ENCODE measurements at regions not wholly inside any gene's neighbourhood (a gene's known extent, or its start where the extent isn't known, plus 50 kb on each side); places are given as distances from the start of the nearest gene placed in this dataset.

- TF ChIP-seq POLR2A (IDR thresholded peaks at IDR 0.05) (no peak), CTCF (IDR thresholded peaks at IDR 0.05) (no peak), POLR2AphosphoS5 (IDR thresholded peaks at IDR 0.05) (no peak)
Observed at GRCh38 chrX:23201706-23202105, 132.9 kb upstream of the PTCHD1 start.

Data from prostate gland (tissue), 2 donors.